DND-41 (cell line): ENCODE measurements at regions not wholly inside any gene's neighbourhood (a gene's known extent, or its start where the extent isn't known, plus 50 kb on each side); places are given as distances from the start of the nearest gene placed in this dataset.
"Not testable (repeated sequence)": the region's sequence is repeated elsewhere in the genome, so short reads cannot be mapped to it uniquely, and the experiment has no call there.

Source experiments
- ATAC-seq: fragments of 200-7000 bp; cut with Tn5 transposase; 3 replicates; pipeline ENCODE4 v1.9.1; 2021; ENCODE audit warnings: low read depth; ENCODE audit not compliant: insufficient read depth
- DNase-seq: peaks from one replicate; pipeline ENCODE4 v3.0.0-alpha.2; 2020
- H2AFZ ChIP-seq: 2 replicates; pipeline ENCODE4 v1.6.0; 2012; ENCODE audit warnings: low read depth, low read length
- H3K27ac ChIP-seq: 2 replicates; pipeline ENCODE4 v1.5.1; 2012; ENCODE audit warnings: low read length, inconsistent platforms
- H3K27me3 ChIP-seq: fragments of 200-600 bp; sonication (generic); 2 replicates; pipeline ENCODE4 v1.6.0; 2012; ENCODE audit warnings: low read length, mild to moderate bottlenecking, inconsistent platforms; ENCODE audit not compliant: insufficient read depth, poor library complexity
- H3K36me3 ChIP-seq: 2 replicates; pipeline ENCODE4 v1.5.1; 2012; ENCODE audit warnings: low read length, inconsistent platforms; ENCODE audit not compliant: insufficient read depth
- H3K4me1 ChIP-seq: 2 replicates; pipeline ENCODE4 v1.5.1; 2012; ENCODE audit warnings: mild to moderate bottlenecking, low read length; ENCODE audit not compliant: insufficient read depth
- H3K4me2 ChIP-seq: 2 replicates; pipeline ENCODE4 v1.6.0; 2012; ENCODE audit warnings: mild to moderate bottlenecking, moderate library complexity, low read length, inconsistent platforms; ENCODE audit not compliant: insufficient read depth
- H3K4me3 ChIP-seq, 2 experiments: fragments of 200-600 bp in 1 of 2; shearing (Covaris generic) in 1 of 2; 2 replicates each; pipeline ENCODE4 v1.5.1; 2012 to 2016; ENCODE audit warnings: inconsistent platforms in 2 of 2, low read length in 2 of 2, mild to moderate bottlenecking in 2 of 2, low read depth in 1 of 2, moderate library complexity in 1 of 2
- H3K79me2 ChIP-seq: 2 replicates; pipeline ENCODE4 v1.6.0; 2012; ENCODE audit warnings: low read length, inconsistent platforms; ENCODE audit not compliant: insufficient read depth
- H3K9ac ChIP-seq: 2 replicates; pipeline ENCODE4 v1.6.0; 2012; ENCODE audit warnings: low read depth, mild to moderate bottlenecking, inconsistent platforms, low read length, moderate library complexity
- H3K9me3 ChIP-seq: 2 replicates; pipeline ENCODE4 v1.5.1; 2012; ENCODE audit warnings: low read length, moderate library complexity, mild to moderate bottlenecking, inconsistent platforms; ENCODE audit not compliant: insufficient read depth, severe bottlenecking
- H4K20me1 ChIP-seq: 2 replicates; pipeline ENCODE4 v1.6.0; 2012; ENCODE audit warnings: low read length; ENCODE audit not compliant: insufficient read depth
- CTCF ChIP-seq: IDR thresholded peaks from 2 replicates; pipeline ENCODE4 v1.5.1; 2012; ENCODE audit warnings: borderline replicate concordance, low read length, moderate library complexity, mild to moderate bottlenecking; ENCODE audit not compliant: poor library complexity, severe bottlenecking; ENCODE audit errors: extremely low read depth
- EZH2 ChIP-seq: IDR thresholded peaks from 3 replicates; pipeline ENCODE4 v1.6.1; 2012; ENCODE audit warnings: borderline replicate concordance, low read depth, mild to moderate bottlenecking, moderate library complexity, low read length, inconsistent platforms; ENCODE audit not compliant: severe bottlenecking

- no peak overlapping the region for H3K9ac ChIP-seq
- no peak overlapping the region for H3K4me2 ChIP-seq
- TF ChIP-seq CTCF (no peak), EZH2 (no peak)
- H3K9me3 ChIP-seq: no peaks in the 10 kb centered on the region
- H3K79me2 ChIP-seq: no peaks in the 10 kb centered on the region
- H2AFZ ChIP-seq: no peak overlapping the region
- no peak overlapping the region for H3K27ac ChIP-seq
- H3K4me3 ChIP-seq: no peak overlapping the region
- DNase-seq (no peak), ATAC-seq (no peak)
- H3K36me3 ChIP-seq: no peaks in the 10 kb centered on the region
- H3K4me1 ChIP-seq: no peaks in the 10 kb centered on the region
- no peaks in the 10 kb centered on the region for H3K27me3 ChIP-seq
- H4K20me1 ChIP-seq: no peaks in the 10 kb centered on the region
These were observed 125.4 kb downstream of the PSAT1 start for GRCh38 chr9:78422309-78422708.

GRCh38 chr9:78424299-78424698 is 127.4 kb downstream of the PSAT1 start:
- no peak overlapping the region for H2AFZ ChIP-seq
- H3K4me2 ChIP-seq: no peak overlapping the region

GRCh38 chr9:78428640-78429039 is 131.7 kb downstream of the PSAT1 start:
- no peak for TF ChIP-seq CTCF
- TF ChIP-seq EZH2: no peak
- Histone ChIP-seq H3K27ac (no peak overlapping the region), H3K36me3 (no peaks in the 10 kb centered on the region), H3K4me3 (no peak overlapping the region), H3K9ac (no peak overlapping the region), H2AFZ (no peak overlapping the region), H3K79me2 (no peaks in the 10 kb centered on the region), H3K27me3 (no peaks in the 10 kb centered on the region), H3K4me1 (no peaks in the 10 kb centered on the region), H4K20me1 (no peaks in the 10 kb centered on the region), H3K4me2 (no peak overlapping the region), H3K9me3 (no peaks in the 10 kb centered on the region)
- ATAC-seq (no peak), DNase-seq (no peak)

More at GRCh38 chr9:78424299-78424698, 127.4 kb downstream of the PSAT1 start:
- ATAC-seq (no peak), DNase-seq (no peak)
- H3K9me3 ChIP-seq: no peaks in the 10 kb centered on the region
- no peaks in the 10 kb centered on the region for H4K20me1 ChIP-seq
- H3K4me3 ChIP-seq: no peak overlapping the region
- TF ChIP-seq CTCF (no peak), EZH2 (no peak)
- H3K4me1 ChIP-seq: no peaks in the 10 kb centered on the region
- no peaks in the 10 kb centered on the region for H3K79me2 ChIP-seq
- no peak overlapping the region for H3K27ac ChIP-seq
- H3K9ac ChIP-seq: no peak overlapping the region
- no peaks in the 10 kb centered on the region for H3K36me3 ChIP-seq
- no peaks in the 10 kb centered on the region for H3K27me3 ChIP-seq

- Histone ChIP-seq H3K4me3 (no peak overlapping the region), H3K79me2 (no peaks in the 10 kb centered on the region), H3K36me3 (no peaks in the 10 kb centered on the region), H3K4me1 (no peaks in the 10 kb centered on the region), H3K9ac (no peak overlapping the region), H3K9me3 (no peaks in the 10 kb centered on the region), H3K27me3 (no peaks in the 10 kb centered on the region), H2AFZ (no peak overlapping the region), H3K27ac (no peak overlapping the region), H4K20me1 (no peaks in the 10 kb centered on the region), H3K4me2 (no peak overlapping the region)
- DNase-seq (no peak), ATAC-seq (no peak)
- TF ChIP-seq EZH2: no peak
- no peak for TF ChIP-seq CTCF
These were observed 133.5 kb downstream of the PSAT1 start for GRCh38 chr9:78430387-78430786.

GRCh38 chr9:78431039-78431438 is 134.1 kb downstream of the PSAT1 start:
- not testable (repeated sequence) for DNase-seq, H3K27ac ChIP-seq, H2AFZ ChIP-seq, H3K4me3 ChIP-seq, H3K27me3 ChIP-seq, H3K4me2 ChIP-seq, H4K20me1 ChIP-seq, H3K9ac ChIP-seq, H3K9me3 ChIP-seq, H3K79me2 ChIP-seq, ATAC-seq, H3K4me1 ChIP-seq, H3K36me3 ChIP-seq
